ENCODE measurements at regions not wholly inside any gene's neighbourhood (a gene's known extent, or its start where the extent isn't known, plus 50 kb on each side); places are given as distances from the start of the nearest gene placed in this dataset.

DNA sequence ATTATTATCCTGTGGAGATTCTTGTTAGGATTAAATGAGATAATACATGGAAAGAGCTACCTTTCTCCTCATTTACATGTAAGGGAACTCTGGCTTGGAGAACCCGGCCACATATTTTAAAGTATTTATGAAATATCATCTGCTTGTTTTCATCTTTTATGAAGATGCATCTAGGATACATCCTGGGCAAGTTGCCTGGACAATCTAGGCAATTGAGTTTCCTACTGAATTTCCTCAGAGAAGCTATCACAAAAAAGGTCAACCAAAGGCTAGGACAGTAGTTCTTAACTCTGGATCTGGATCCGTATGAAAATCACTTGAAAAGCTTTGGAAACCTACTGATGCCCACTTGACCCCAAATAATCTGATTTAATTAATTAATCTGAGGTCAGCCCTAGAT lies 140.7 kb downstream of the MTPAP start:
- FAIRE-seq (no peak), ATAC-seq (no peak), DNase-seq (ENCODE audit: low read depth, low spot score) (no peak)
- TF ChIP-seq, protein P1, sequence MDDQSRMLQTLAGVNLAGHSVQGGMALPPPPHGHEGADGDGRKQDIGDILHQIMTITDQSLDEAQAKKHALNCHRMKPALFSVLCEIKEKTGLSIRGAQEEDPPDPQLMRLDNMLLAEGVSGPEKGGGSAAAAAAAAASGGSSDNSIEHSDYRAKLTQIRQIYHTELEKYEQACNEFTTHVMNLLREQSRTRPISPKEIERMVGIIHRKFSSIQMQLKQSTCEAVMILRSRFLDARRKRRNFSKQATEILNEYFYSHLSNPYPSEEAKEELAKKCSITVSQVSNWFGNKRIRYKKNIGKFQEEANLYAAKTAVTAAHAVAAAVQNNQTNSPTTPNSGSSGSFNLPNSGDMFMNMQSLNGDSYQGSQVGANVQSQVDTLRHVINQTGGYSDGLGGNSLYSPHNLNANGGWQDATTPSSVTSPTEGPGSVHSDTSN (IDR thresholded peaks at IDR 0.05; ENCODE audit: insufficient replicate concordance, low read depth, low read length) = no peak
- TF ChIP-seq NFXL1 (IDR thresholded peaks at IDR 0.05; ENCODE audit: borderline replicate concordance) = no peak
- no peak for TF ChIP-seq NRF1 (conservative IDR thresholded peaks at IDR 0.05; ENCODE audit: low read depth, low read length)
- TF ChIP-seq EED (IDR thresholded peaks at IDR 0.05; ENCODE audit: low read depth) = no peak
- TF ChIP-seq BRCA1 (IDR thresholded peaks at IDR 0.05; ENCODE audit: low read depth, low read length) = no peak
- no peak for TF ChIP-seq WRNIP1 (IDR thresholded peaks at IDR 0.05; ENCODE audit: borderline replicate concordance, low read depth, low read length)
- no peak for TF ChIP-seq ZNF24 (IDR thresholded peaks at IDR 0.05)
- TF ChIP-seq CBFB (IDR thresholded peaks at IDR 0.05; ENCODE audit: low read depth) = no peak
- TF ChIP-seq SUZ12 (IDR thresholded peaks at IDR 0.05; ENCODE audit: unreplicated experiment) = no peak
- Histone ChIP-seq H3K4me2 (ENCODE audit: control insufficient read depth, insufficient read depth) (no peak overlapping the region), H3K27ac (ENCODE audit: control insufficient read depth, insufficient read depth) (no peak overlapping the region), H3K27me3 (replicated peaks in 1 of 2; ENCODE audit: control insufficient read depth in 2 of 2, insufficient read depth in 2 of 2, low read length in 1 of 2) (no peaks in the 10 kb centered on the region), H3K79me2 (ENCODE audit: control insufficient read depth, insufficient read depth, low read length) (no peaks in the 10 kb centered on the region), H3K36me3 (ENCODE audit: control insufficient read depth in 2 of 2, insufficient read depth in 2 of 2, low read length in 1 of 2) (no peaks in the 10 kb centered on the region), H3K4me3 (no peak overlapping the region), H3K9ac (ENCODE audit: control insufficient read depth, insufficient read depth, low read length) (no peak overlapping the region), H3K4me1 (ENCODE audit: control insufficient read depth, insufficient read depth, low read length) (no peaks in the 10 kb centered on the region), H2AFZ (ENCODE audit: control insufficient read depth, low read depth, low read length) (no peak overlapping the region), H4K20me1 (ENCODE audit: control insufficient read depth, insufficient read depth) (no peaks in the 10 kb centered on the region), H3K9me3 (replicated peaks; ENCODE audit: control insufficient read depth, insufficient read depth, low read length) (peaks cover 2% of the 10 kb centered on the region; the same call in 1 of the 3 replicates)
- CTCF ChIA-PET = no interaction called here
- in situ Hi-C loops (cut with MboI) (no loop called here), intact Hi-C loops (cut with micrococcal nuclease; ENCODE audit: unreplicated experiment) (no loop called here)
- no TSS peak for BruUV-seq (replicated peaks)
- 20% methylated on average over 2 of the region's 2 CpGs for WGBS (ENCODE audit: insufficient coverage, insufficient replicate concordance, low lambda C conversion rate, missing lambda C conversion rate)
- POLR2A ChIA-PET = no interaction called here
- RAD21 ChIA-PET (ENCODE audit: unreplicated experiment) = no interaction called here
- SMC1A ChIA-PET (ENCODE audit: uncharacterized antibody, unreplicated experiment) = no interaction called here

Data from GM12878 (cell line).